ENCODE measurements at regions not wholly inside any gene's neighbourhood (a gene's known extent, or its start where the extent isn't known, plus 50 kb on each side); places are given as distances from the start of the nearest gene placed in this dataset.
A peak's percentile ranks its signal among the peaks of the same experiment; 100 is the strongest.

DNA sequence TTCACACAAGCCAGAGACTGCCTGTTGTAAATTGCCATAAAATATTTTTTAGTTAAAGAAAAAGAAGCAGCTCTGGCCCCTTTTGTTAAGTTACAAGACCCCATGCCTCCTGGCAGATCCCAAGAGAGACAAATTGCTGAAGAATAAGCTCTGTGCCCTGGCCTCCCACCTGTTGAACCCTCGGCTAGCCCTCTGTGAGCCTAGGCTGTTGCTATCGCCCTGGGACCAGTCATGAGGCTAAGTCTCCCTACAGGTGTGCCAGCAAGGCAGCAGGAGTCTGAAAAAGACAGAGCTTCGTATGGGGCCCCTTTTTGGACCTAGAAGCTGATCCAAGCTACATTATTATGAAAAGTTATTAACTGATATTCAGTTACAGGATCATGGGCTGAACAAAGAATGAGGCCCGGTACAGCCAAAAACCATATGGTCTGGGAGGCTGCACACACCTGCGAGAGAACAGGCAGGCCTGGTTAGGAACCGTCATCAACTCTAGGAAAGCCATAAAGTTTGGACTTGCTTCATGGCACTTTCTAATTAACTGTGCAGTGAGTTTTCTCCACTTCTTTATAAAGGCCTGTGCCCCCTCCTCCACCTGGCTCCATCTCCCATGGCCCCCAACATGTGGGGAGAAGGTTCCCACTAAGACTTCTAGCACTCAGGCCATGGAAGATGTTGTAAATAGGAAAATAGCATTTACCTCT is 384.7 kb downstream of the ENC1 start:
- Histone ChIP-seq H3K9me3 (ENCODE audit: control insufficient read depth, insufficient read depth, low read length) (no peaks in the 10 kb centered on the region), H3K4me3 (ENCODE audit: low read depth, low read length) (no peak overlapping the region), H3K27me3 (ENCODE audit: control insufficient read depth, insufficient read depth, low read length) (peaks cover 2% of the 10 kb centered on the region), H3K27ac (ENCODE audit: low read depth, low read length) (no peak overlapping the region)
- TF ChIP-seq, protein P1, sequence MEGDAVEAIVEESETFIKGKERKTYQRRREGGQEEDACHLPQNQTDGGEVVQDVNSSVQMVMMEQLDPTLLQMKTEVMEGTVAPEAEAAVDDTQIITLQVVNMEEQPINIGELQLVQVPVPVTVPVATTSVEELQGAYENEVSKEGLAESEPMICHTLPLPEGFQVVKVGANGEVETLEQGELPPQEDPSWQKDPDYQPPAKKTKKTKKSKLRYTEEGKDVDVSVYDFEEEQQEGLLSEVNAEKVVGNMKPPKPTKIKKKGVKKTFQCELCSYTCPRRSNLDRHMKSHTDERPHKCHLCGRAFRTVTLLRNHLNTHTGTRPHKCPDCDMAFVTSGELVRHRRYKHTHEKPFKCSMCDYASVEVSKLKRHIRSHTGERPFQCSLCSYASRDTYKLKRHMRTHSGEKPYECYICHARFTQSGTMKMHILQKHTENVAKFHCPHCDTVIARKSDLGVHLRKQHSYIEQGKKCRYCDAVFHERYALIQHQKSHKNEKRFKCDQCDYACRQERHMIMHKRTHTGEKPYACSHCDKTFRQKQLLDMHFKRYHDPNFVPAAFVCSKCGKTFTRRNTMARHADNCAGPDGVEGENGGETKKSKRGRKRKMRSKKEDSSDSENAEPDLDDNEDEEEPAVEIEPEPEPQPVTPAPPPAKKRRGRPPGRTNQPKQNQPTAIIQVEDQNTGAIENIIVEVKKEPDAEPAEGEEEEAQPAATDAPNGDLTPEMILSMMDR (IDR thresholded peaks at IDR 0.05; ENCODE audit: low read depth, low read length), result no peak
- DNase-seq (ENCODE audit: low read depth, low spot score), result no peak
- POLR2A ChIA-PET, result no interaction called here
- CTCF ChIA-PET, result no interaction called here

DNA sequence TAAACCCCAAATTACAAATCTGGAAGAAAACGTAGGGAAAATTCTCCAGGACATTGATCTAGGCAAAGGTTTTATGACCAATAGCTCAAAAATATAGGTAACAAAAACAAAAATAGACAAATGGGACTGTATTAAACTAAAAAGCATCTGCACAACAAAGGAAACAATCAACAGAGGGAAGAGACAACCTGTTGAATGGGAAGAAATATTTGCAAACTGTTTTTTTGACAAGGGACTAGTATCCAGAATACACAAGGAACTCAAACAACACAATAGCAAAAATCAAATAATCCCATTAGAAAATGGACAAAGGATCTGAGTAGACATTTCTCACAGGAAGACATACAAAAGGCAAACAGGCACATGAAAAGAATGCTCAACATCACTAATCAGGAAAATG is 386.3 kb downstream of the ENC1 start:
- no peaks in the 10 kb centered on the region for H3K9me3 ChIP-seq (ENCODE audit: control insufficient read depth, insufficient read depth, low read length)
- H3K4me3 ChIP-seq (ENCODE audit: low read depth, low read length), result no peak overlapping the region
- DNase-seq (ENCODE audit: low read depth, low spot score), result no peak
- ChIA-PET CTCF (no interaction called here), POLR2A (no interaction called here)
- no peak overlapping the region for H3K27ac ChIP-seq (ENCODE audit: low read depth, low read length)
- TF ChIP-seq, protein P1 (IDR thresholded peaks at IDR 0.05; ENCODE audit: low read depth, low read length), result no peak
- peaks cover 2% of the 10 kb centered on the region for H3K27me3 ChIP-seq (ENCODE audit: control insufficient read depth, insufficient read depth, low read length)

DNA sequence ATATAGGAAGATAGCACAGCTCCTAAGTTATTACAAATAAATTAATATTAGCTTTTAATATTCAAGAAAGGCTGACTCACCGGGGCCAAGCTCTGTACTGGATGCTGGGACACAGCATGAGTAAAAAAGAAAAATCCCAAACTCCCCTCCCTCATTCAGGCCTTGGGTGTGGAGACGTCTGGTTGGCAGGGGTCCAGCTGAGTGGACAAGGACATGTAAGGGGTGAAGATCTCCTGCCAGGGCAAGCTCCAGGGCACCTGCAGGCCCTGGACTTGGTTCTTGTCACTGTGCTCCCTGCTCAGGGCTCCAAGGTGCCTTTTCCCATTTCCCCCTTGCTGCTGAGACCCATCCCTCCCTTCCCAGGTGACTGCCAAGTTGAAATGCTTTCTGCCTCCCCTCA is 388.5 kb downstream of the ENC1 start:
- H3K9me3 ChIP-seq (ENCODE audit: control insufficient read depth, insufficient read depth, low read length), result no peaks in the 10 kb centered on the region
- no peak overlapping the region for H3K4me3 ChIP-seq (ENCODE audit: low read depth, low read length)
- POLR2A ChIA-PET, result interaction anchor here (0.9 kb wide), 1 partner anchor 10 kb away, joined by 3 read pairs; no protein-coding TSS in a partner anchor
- TF ChIP-seq, protein P1 (IDR thresholded peaks at IDR 0.05; ENCODE audit: low read depth, low read length), result no peak
- no peak for DNase-seq (ENCODE audit: low read depth, low spot score)
- peaks cover 2% of the 10 kb centered on the region for H3K27me3 ChIP-seq (ENCODE audit: control insufficient read depth, insufficient read depth, low read length)
- no peak overlapping the region for H3K27ac ChIP-seq (ENCODE audit: low read depth, low read length)
- CTCF ChIA-PET, result interaction anchor here (1.0 to 1.1 kb wide), 2 partner anchors 350 to 397 kb away, joined by 3 read pairs; no protein-coding TSS in a partner anchor

DNA sequence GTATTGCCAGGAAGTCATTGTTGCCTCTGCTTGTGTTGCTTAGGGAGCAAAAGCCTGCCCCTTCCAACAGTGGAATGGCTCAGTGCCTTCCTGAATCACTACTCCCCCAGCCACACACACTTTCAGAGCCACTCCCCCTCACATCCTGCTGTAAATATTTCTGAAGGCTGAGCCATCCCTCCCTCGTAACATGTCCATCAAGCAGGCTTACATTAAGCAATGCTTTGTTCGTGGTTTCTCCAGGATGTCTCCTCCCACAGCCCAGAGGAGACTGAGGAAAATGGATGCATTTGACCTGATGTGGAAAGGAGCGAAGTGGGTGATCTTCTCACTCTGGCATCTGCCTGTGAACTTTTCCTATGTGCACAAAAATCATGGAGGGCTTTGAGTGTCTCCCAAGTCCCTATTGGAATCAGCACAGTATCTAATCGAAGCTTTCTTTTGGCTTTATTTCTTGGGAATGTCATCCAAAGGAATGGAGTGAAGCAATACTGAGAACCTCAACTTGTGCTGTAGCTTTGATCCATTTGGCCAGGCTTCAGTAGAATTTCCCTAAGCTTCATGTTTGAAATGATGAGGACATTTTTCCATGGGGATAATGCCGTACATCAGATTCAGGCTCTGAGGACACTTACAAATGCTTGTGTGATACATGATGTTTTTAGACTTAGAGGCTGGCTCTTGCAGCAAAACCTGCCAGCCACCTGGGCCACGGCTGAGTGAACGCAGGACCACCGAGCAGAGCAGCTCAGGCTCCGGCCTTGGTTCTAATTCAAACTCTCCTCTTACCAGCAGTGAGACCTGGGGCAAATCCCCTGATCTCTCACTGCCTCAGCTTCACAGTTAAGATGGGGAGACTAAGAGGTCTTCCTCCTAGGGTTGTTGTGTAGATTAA is 389.1 kb downstream of the ENC1 start:
- ChIA-PET CTCF (interaction anchor here (1.0 to 1.1 kb wide), 2 partner anchors 349 to 398 kb away, joined by 3 read pairs; no protein-coding TSS in a partner anchor), POLR2A (interaction anchor here (0.9 kb wide), 1 partner anchor 10 kb away, joined by 3 read pairs; no protein-coding TSS in a partner anchor)
- no peaks in the 10 kb centered on the region for H3K27me3 ChIP-seq (ENCODE audit: control insufficient read depth, insufficient read depth, low read length)
- peak; percentile 85 for DNase-seq (ENCODE audit: low read depth, low spot score)
- H3K4me3 ChIP-seq (ENCODE audit: low read depth, low read length), result peak overlapping the region; percentile 8; the same call in 1 of the 2 replicates
- no peaks in the 10 kb centered on the region for H3K9me3 ChIP-seq (ENCODE audit: control insufficient read depth, insufficient read depth, low read length)
- peak overlapping the region; percentile 75 for H3K27ac ChIP-seq (ENCODE audit: low read depth, low read length)
- TF ChIP-seq, protein P1 (IDR thresholded peaks at IDR 0.05; ENCODE audit: low read depth, low read length), result no peak
